ENCODE measurements at regions not wholly inside any gene's neighbourhood (a gene's known extent, or its start where the extent isn't known, plus 50 kb on each side); places are given as distances from the start of the nearest gene placed in this dataset.

GRCh38 chr3:95356764-95357501 lies 1294.1 kb downstream of the NSUN3 start:
- Histone ChIP-seq H2AFZ (ENCODE audit: low read depth, low read length) (no peak overlapping the region), H3K23ac (ENCODE audit: low read length in 2 of 2) (no peak overlapping the region), H3K4ac (ENCODE audit: low read depth in 1 of 2, low read length in 2 of 2) (no peak overlapping the region), H2BK120ac (ENCODE audit: low read depth, low read length) (no peak overlapping the region), H2BK5ac (ENCODE audit: low read depth, low read length, poor library complexity, severe bottlenecking) (no peak overlapping the region), H3K14ac (ENCODE audit: low read length in 2 of 2) (no peak overlapping the region), H3K79me1 (replicated peaks; ENCODE audit: low read length, poor library complexity, severe bottlenecking) (no peaks in the 10 kb centered on the region), H3K27me3 (ENCODE audit: control insufficient read depth in 1 of 2, insufficient read depth in 1 of 2, low read length in 2 of 2) (no peaks in the 10 kb centered on the region), H2BK15ac (ENCODE audit: low read depth, poor library complexity, severe bottlenecking) (no peak overlapping the region), H3K9ac (ENCODE audit: low read length) (no peak overlapping the region), H3K4me2 (ENCODE audit: low read length, poor library complexity, severe bottlenecking) (no peak overlapping the region), H3K4me1 (ENCODE audit: control insufficient read depth, insufficient read depth, low read depth, low read length) (peaks cover 2% of the 10 kb centered on the region), H2BK12ac (ENCODE audit: low read length in 2 of 2) (no peak overlapping the region), H3K18ac (ENCODE audit: low read depth in 1 of 2, low read length in 2 of 2) (no peak overlapping the region), H4K91ac (ENCODE audit: low read length) (no peak overlapping the region), H3K4me3 (ENCODE audit: insufficient read depth in 1 of 2, low read depth in 1 of 2, low read length in 2 of 2) (no peak overlapping the region), H3K9me3 (ENCODE audit: control insufficient read depth, low read length) (no peaks in the 10 kb centered on the region), H3K27ac (ENCODE audit: low read length, poor library complexity, severe bottlenecking) (peak overlapping the region; percentile 89), H2AK5ac (ENCODE audit: low read length, severe bottlenecking) (peak overlapping the region; percentile 8), H3K36me3 (ENCODE audit: control insufficient read depth in 1 of 2, insufficient read depth in 2 of 2, low read depth in 1 of 2, low read length in 2 of 2) (no peaks in the 10 kb centered on the region), H4K8ac (ENCODE audit: low read length) (no peak overlapping the region)
- 98% methylated on average over 11 of the region's 11 CpGs for WGBS
- no peak for DNase-seq

GRCh38 chr3:95387242-95388021 lies 1324.6 kb downstream of the NSUN3 start:
- Histone ChIP-seq H3K27ac (ENCODE audit: low read length, poor library complexity, severe bottlenecking) (no peak overlapping the region), H4K8ac (ENCODE audit: low read length) (no peak overlapping the region), H2AK5ac (ENCODE audit: low read length, severe bottlenecking) (no peak overlapping the region), H3K18ac (ENCODE audit: low read depth in 1 of 2, low read length in 2 of 2) (no peak overlapping the region), H3K36me3 (ENCODE audit: control insufficient read depth in 1 of 2, insufficient read depth in 2 of 2, low read depth in 1 of 2, low read length in 2 of 2) (no peaks in the 10 kb centered on the region), H3K27me3 (ENCODE audit: control insufficient read depth in 1 of 2, insufficient read depth in 1 of 2, low read length in 2 of 2) (no peaks in the 10 kb centered on the region), H2BK15ac (ENCODE audit: low read depth, poor library complexity, severe bottlenecking) (no peak overlapping the region), H2BK12ac (ENCODE audit: low read length in 2 of 2) (no peak overlapping the region), H3K23ac (ENCODE audit: low read length in 2 of 2) (no peak overlapping the region), H2BK5ac (ENCODE audit: low read depth, low read length, poor library complexity, severe bottlenecking) (no peak overlapping the region), H2AFZ (ENCODE audit: low read depth, low read length) (no peak overlapping the region), H3K4me3 (ENCODE audit: insufficient read depth in 1 of 2, low read depth in 1 of 2, low read length in 2 of 2) (no peak overlapping the region), H3K4me1 (ENCODE audit: control insufficient read depth, insufficient read depth, low read depth, low read length) (no peaks in the 10 kb centered on the region), H3K4me2 (ENCODE audit: low read length, poor library complexity, severe bottlenecking) (no peak overlapping the region), H3K14ac (ENCODE audit: low read length in 2 of 2) (peak overlapping the region in 1 of 2 experiments; percentile 41), H3K9me3 (ENCODE audit: control insufficient read depth, low read length) (no peaks in the 10 kb centered on the region), H4K91ac (ENCODE audit: low read length) (no peak overlapping the region), H3K9ac (ENCODE audit: low read length) (no peak overlapping the region), H2BK120ac (ENCODE audit: low read depth, low read length) (no peak overlapping the region), H3K79me1 (replicated peaks; ENCODE audit: low read length, poor library complexity, severe bottlenecking) (no peaks in the 10 kb centered on the region), H3K4ac (ENCODE audit: low read depth in 1 of 2, low read length in 2 of 2) (no peak overlapping the region)
- no peak for DNase-seq
- 77% methylated on average over 6 of the region's 6 CpGs for WGBS

- Histone ChIP-seq H3K4me3 (ENCODE audit: insufficient read depth in 1 of 2, low read depth in 1 of 2, low read length in 2 of 2) (no peak overlapping the region), H2BK120ac (ENCODE audit: low read depth, low read length) (no peak overlapping the region), H2AFZ (ENCODE audit: low read depth, low read length) (no peak overlapping the region), H3K9ac (ENCODE audit: low read length) (no peak overlapping the region), H2BK5ac (ENCODE audit: low read depth, low read length, poor library complexity, severe bottlenecking) (no peak overlapping the region), H3K4me1 (ENCODE audit: control insufficient read depth, insufficient read depth, low read depth, low read length) (no peaks in the 10 kb centered on the region), H3K4me2 (ENCODE audit: low read length, poor library complexity, severe bottlenecking) (no peak overlapping the region), H3K27ac (ENCODE audit: low read length, poor library complexity, severe bottlenecking) (no peak overlapping the region), H3K36me3 (ENCODE audit: control insufficient read depth in 1 of 2, insufficient read depth in 2 of 2, low read depth in 1 of 2, low read length in 2 of 2) (no peaks in the 10 kb centered on the region), H2AK5ac (ENCODE audit: low read length, severe bottlenecking) (no peak overlapping the region), H2BK12ac (ENCODE audit: low read length in 2 of 2) (no peak overlapping the region), H3K4ac (ENCODE audit: low read depth in 1 of 2, low read length in 2 of 2) (no peak overlapping the region), H2BK15ac (ENCODE audit: low read depth, poor library complexity, severe bottlenecking) (no peak overlapping the region), H3K9me3 (ENCODE audit: control insufficient read depth, low read length) (no peaks in the 10 kb centered on the region), H4K8ac (ENCODE audit: low read length) (no peak overlapping the region), H3K18ac (ENCODE audit: low read depth in 1 of 2, low read length in 2 of 2) (no peak overlapping the region), H4K91ac (ENCODE audit: low read length) (no peak overlapping the region), H3K14ac (ENCODE audit: low read length in 2 of 2) (no peak overlapping the region), H3K79me1 (replicated peaks; ENCODE audit: low read length, poor library complexity, severe bottlenecking) (no peaks in the 10 kb centered on the region), H3K23ac (ENCODE audit: low read length in 2 of 2) (no peak overlapping the region), H3K27me3 (ENCODE audit: control insufficient read depth in 1 of 2, insufficient read depth in 1 of 2, low read length in 2 of 2) (no peaks in the 10 kb centered on the region)
- WGBS = 100% methylated on average over 1 of the region's 3 CpGs
- no peak for DNase-seq
Observed at GRCh38 chr3:95389725-95390313, 1327.0 kb downstream of the NSUN3 start.

DNA sequence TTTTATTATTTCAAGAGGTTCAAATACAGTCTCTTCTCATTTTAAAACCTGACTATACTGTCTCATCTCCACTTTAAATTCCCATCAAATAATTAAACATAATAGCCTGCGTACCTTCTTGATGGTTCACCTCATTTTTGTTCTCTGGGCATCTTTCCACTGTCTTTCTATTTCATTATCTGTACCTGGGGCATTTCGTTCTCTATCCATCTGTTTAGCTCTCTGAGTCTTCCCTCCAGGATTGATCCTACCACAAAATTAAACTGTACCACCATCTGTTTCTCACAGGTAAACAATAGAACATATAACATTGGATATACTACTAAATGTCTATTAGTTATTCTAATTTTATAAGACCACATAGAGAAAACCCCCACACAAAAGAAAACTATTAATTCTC lies 1331.4 kb downstream of the NSUN3 start:
- H3K23ac ChIP-seq (ENCODE audit: low read length in 2 of 2) = no peak overlapping the region
- H2AFZ ChIP-seq (ENCODE audit: low read depth, low read length) = no peak overlapping the region
- H3K27ac ChIP-seq (ENCODE audit: low read length, poor library complexity, severe bottlenecking) = no peak overlapping the region
- no peaks in the 10 kb centered on the region for H3K9me3 ChIP-seq (ENCODE audit: control insufficient read depth, low read length)
- no peak overlapping the region for H2BK5ac ChIP-seq (ENCODE audit: low read depth, low read length, poor library complexity, severe bottlenecking)
- DNase-seq = no peak
- no peak overlapping the region for H3K4ac ChIP-seq (ENCODE audit: low read depth in 1 of 2, low read length in 2 of 2)
- H3K27me3 ChIP-seq (ENCODE audit: control insufficient read depth in 1 of 2, insufficient read depth in 1 of 2, low read length in 2 of 2) = no peaks in the 10 kb centered on the region
- no peak overlapping the region for H3K4me3 ChIP-seq (ENCODE audit: insufficient read depth in 1 of 2, low read depth in 1 of 2, low read length in 2 of 2)
- H3K14ac ChIP-seq (ENCODE audit: low read length in 2 of 2) = no peak overlapping the region
- H3K9ac ChIP-seq (ENCODE audit: low read length) = no peak overlapping the region
- H3K4me2 ChIP-seq (ENCODE audit: low read length, poor library complexity, severe bottlenecking) = no peak overlapping the region
- no peak overlapping the region for H3K18ac ChIP-seq (ENCODE audit: low read depth in 1 of 2, low read length in 2 of 2)
- no peak overlapping the region for H2BK15ac ChIP-seq (ENCODE audit: low read depth, poor library complexity, severe bottlenecking)
- H3K36me3 ChIP-seq (ENCODE audit: control insufficient read depth in 1 of 2, insufficient read depth in 2 of 2, low read depth in 1 of 2, low read length in 2 of 2) = no peaks in the 10 kb centered on the region
- no peak overlapping the region for H2BK12ac ChIP-seq (ENCODE audit: low read length in 2 of 2)
- H3K4me1 ChIP-seq (ENCODE audit: control insufficient read depth, insufficient read depth, low read depth, low read length) = no peaks in the 10 kb centered on the region
- H4K8ac ChIP-seq (ENCODE audit: low read length) = no peak overlapping the region
- 86% methylated on average over 2 of the region's 2 CpGs for WGBS
- H2BK120ac ChIP-seq (ENCODE audit: low read depth, low read length) = no peak overlapping the region
- H4K91ac ChIP-seq (ENCODE audit: low read length) = no peak overlapping the region
- no peaks in the 10 kb centered on the region for H3K79me1 ChIP-seq (replicated peaks; ENCODE audit: low read length, poor library complexity, severe bottlenecking)
- H2AK5ac ChIP-seq (ENCODE audit: low read length, severe bottlenecking) = no peak overlapping the region
